Tibial nerve (tissue), 4 donors: ENCODE measurements at regions not wholly inside any gene's neighbourhood (a gene's known extent, or its start where the extent isn't known, plus 50 kb on each side); places are given as distances from the start of the nearest gene placed in this dataset.

ENCODE experiments used
- EP300 ChIP-seq, 2 donors: sonication (generic); formaldehyde crosslinking; IDR thresholded peaks; one replicate each; pipeline ENCODE4 v1.6.1; 2017; ENCODE audit warnings: antibody characterized with exemption in 2 of 2, mild to moderate bottlenecking in 1 of 2
- POLR2A ChIP-seq, 2 donors: fragments of 450-650 bp; IDR thresholded peaks; one replicate each; pipeline ENCODE4 v1.6.1; 2017; ENCODE audit warnings: antibody characterized with exemption in 2 of 2, mild to moderate bottlenecking in 2 of 2, moderate library complexity in 2 of 2
- TF ChIP-seq, protein P1 (sequence below), 5 experiments: fragments of 200-600 bp in 3 of 5; fragments of 450-650 bp in 2 of 5; sonication (generic) in 3 of 5; IDR thresholded peaks; one replicate each; pipeline ENCODE4 v1.5.1; 2016 to 2019; ENCODE audit warnings: antibody characterized with exemption in 5 of 5, mild to moderate bottlenecking in 3 of 5, moderate library complexity in 2 of 5

DNA sequence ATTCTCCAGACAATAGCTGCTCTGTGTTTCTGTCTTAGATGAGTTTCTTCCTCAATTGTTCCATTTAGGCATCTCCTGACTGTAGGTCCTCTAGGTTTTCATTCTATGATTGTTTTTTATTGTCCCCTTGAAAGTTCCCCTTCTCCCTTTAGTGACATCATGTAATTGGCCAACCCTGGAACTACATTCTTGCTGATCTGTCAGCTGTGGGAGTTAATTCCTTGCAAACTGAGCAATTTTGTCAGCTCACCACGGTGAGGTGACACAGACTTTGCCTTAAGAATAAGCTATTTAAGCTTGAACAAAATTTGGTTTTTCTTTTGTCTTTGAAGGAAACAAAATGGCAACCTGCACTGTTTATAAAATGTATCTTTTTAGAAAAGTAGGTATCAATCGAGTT, 95.9 kb downstream of the TXNL1 start:
- no peak for TF ChIP-seq EP300 (IDR thresholded peaks at IDR 0.05)
- TF ChIP-seq, protein P1, sequence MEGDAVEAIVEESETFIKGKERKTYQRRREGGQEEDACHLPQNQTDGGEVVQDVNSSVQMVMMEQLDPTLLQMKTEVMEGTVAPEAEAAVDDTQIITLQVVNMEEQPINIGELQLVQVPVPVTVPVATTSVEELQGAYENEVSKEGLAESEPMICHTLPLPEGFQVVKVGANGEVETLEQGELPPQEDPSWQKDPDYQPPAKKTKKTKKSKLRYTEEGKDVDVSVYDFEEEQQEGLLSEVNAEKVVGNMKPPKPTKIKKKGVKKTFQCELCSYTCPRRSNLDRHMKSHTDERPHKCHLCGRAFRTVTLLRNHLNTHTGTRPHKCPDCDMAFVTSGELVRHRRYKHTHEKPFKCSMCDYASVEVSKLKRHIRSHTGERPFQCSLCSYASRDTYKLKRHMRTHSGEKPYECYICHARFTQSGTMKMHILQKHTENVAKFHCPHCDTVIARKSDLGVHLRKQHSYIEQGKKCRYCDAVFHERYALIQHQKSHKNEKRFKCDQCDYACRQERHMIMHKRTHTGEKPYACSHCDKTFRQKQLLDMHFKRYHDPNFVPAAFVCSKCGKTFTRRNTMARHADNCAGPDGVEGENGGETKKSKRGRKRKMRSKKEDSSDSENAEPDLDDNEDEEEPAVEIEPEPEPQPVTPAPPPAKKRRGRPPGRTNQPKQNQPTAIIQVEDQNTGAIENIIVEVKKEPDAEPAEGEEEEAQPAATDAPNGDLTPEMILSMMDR (IDR thresholded peaks at IDR 0.05): no peak
- no peak for TF ChIP-seq POLR2A (IDR thresholded peaks at IDR 0.05)
